Transverse colon (tissue), 4 donors: ENCODE measurements at regions not wholly inside any gene's neighbourhood (a gene's known extent, or its start where the extent isn't known, plus 50 kb on each side); places are given as distances from the start of the nearest gene placed in this dataset.
"Not testable (repeated sequence)": the region's sequence is repeated elsewhere in the genome, so short reads cannot be mapped to it uniquely, and the experiment has no call there.

ENCODE experiments used
- DNase-seq: peaks from one replicate; pipeline ENCODE4 v3.0.0-alpha.2; 2019
- H3K27ac ChIP-seq, 4 donors: fragments of 200-600 bp; sonication (generic); 2 replicates each; pipeline ENCODE4 v1.5.1; 2016 to 2018; ENCODE audit warnings: inconsistent platforms in 4 of 4
- H3K27me3 ChIP-seq: fragments of 200-600 bp; sonication (generic); 2 replicates; pipeline ENCODE4 v1.5.1; 2017; ENCODE audit warnings: inconsistent platforms
- H3K36me3 ChIP-seq, 4 donors: fragments of 200-600 bp; sonication (generic); 2 replicates each; pipeline ENCODE4 v1.5.1; 2017 to 2019; ENCODE audit warnings: inconsistent platforms in 4 of 4
- H3K4me1 ChIP-seq, 4 donors: fragments of 200-600 bp; sonication (generic); 2 replicates each; pipeline ENCODE4 v1.5.1; 2017 to 2020; ENCODE audit warnings: inconsistent platforms in 4 of 4
- H3K4me3 ChIP-seq, 4 donors: fragments of 200-600 bp; sonication (generic); 1 replicate in 1 of 4; 2 replicates in 3 of 4; pipeline versions ENCODE4 v1.5.1 to v1.6.1; 2017 to 2019; ENCODE audit warnings: inconsistent platforms in 4 of 4
- H3K9me3 ChIP-seq, 2 donors: fragments of 200-600 bp; sonication (generic); 2 replicates each; pipeline ENCODE4 v1.5.1; 2017 to 2019; ENCODE audit warnings: inconsistent platforms in 2 of 2
- EP300 ChIP-seq: sonication (generic); formaldehyde crosslinking; IDR thresholded peaks from one replicate; pipeline ENCODE4 v1.6.1; 2017; ENCODE audit warnings: antibody characterized with exemption, low read depth
- POLR2A ChIP-seq: fragments of 450-650 bp; IDR thresholded peaks from one replicate; pipeline ENCODE4 v1.6.1; 2016; ENCODE audit warnings: antibody characterized with exemption, mild to moderate bottlenecking, moderate library complexity
- POLR2AphosphoS5 ChIP-seq, 3 donors: sonication (generic); formaldehyde crosslinking; IDR thresholded peaks; one replicate each; pipeline ENCODE4 v1.6.1; 2016; ENCODE audit warnings: antibody characterized with exemption in 3 of 3
- WGBS, 2 donors: methylation state at CpG; one replicate each; pipeline ENCODE4 v1.1.5; 2018; ENCODE audit warnings: low coverage in 1 of 2; 5-methylcytosine and 5-hydroxymethylcytosine counted together
- in situ Hi-C, 4 donors: fragments of 200-750 bp; cut with MboI; loops; one replicate each; pipeline versions ENCODE4 v1.15.0 to v1.15.1; 2017; ENCODE audit warnings: low sequenced_read_pairs in 3 of 4, low pct_ligation_motif_present in 1 of 4, low pct_unique_long_range_greater_than_20kb in 1 of 4
- intact Hi-C: fragments of 100-400 bp; cut with DNase I; formaldehyde crosslinking; loops from one replicate; pipeline ENCODE4 v1.15.1; 2023; ENCODE audit warnings: low total_unique reads
- TF ChIP-seq, protein P1 (sequence below), 5 experiments: fragments of 200-600 bp in 3 of 5; fragments of 450-650 bp in 2 of 5; sonication (generic) in 3 of 5; IDR thresholded peaks; 1 replicate in 2 of 5; 2 replicates in 3 of 5; pipeline ENCODE4 v1.5.1; 2016 to 2017; ENCODE audit warnings: antibody characterized with exemption in 5 of 5, inconsistent platforms in 3 of 5, mild to moderate bottlenecking in 2 of 5, moderate library complexity in 1 of 5

DNA sequence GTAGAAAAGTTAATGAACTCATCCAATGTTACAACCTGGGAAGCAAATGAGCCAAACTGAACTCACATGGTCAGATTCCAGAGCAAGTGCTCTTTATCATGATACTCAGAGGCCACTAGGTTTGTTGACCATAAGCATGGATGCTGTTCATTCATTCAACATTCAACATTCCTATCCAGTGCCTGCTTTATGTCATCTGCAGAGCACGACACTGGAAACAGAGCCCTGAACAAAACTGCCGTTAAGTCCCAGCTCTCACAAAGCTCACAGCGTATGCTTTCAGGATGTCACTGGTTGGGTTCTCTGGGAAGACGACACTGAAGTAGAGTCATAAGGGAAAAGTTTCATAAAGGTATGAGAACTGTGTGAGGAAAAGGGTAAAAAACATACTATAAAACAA, 105.8 kb upstream of the TRIM77 start:
- TF ChIP-seq POLR2AphosphoS5 (IDR thresholded peaks at IDR 0.05) (no peak), POLR2A (no peak), EP300 (no peak)
- TF ChIP-seq, protein P1, sequence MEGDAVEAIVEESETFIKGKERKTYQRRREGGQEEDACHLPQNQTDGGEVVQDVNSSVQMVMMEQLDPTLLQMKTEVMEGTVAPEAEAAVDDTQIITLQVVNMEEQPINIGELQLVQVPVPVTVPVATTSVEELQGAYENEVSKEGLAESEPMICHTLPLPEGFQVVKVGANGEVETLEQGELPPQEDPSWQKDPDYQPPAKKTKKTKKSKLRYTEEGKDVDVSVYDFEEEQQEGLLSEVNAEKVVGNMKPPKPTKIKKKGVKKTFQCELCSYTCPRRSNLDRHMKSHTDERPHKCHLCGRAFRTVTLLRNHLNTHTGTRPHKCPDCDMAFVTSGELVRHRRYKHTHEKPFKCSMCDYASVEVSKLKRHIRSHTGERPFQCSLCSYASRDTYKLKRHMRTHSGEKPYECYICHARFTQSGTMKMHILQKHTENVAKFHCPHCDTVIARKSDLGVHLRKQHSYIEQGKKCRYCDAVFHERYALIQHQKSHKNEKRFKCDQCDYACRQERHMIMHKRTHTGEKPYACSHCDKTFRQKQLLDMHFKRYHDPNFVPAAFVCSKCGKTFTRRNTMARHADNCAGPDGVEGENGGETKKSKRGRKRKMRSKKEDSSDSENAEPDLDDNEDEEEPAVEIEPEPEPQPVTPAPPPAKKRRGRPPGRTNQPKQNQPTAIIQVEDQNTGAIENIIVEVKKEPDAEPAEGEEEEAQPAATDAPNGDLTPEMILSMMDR (IDR thresholded peaks at IDR 0.05): no peak
- intact Hi-C loops (no loop called here), in situ Hi-C loops (no loop called here)
- 68% methylated on average over 4 of the region's 4 CpGs; no CpG with 5 or more reads in 1 of the 2 donors for WGBS, 2 donors
- DNase-seq: no peak
- H3K4me1 ChIP-seq: peaks cover 0 to 7% (median 0%) of the 10 kb centered on the region in 4 donors
- H3K27ac ChIP-seq: no peak overlapping the region
- no peaks in the 10 kb centered on the region for H3K36me3 ChIP-seq
- peaks cover 5 to 6% of the 10 kb centered on the region in 2 donors for H3K9me3 ChIP-seq
- H3K4me3 ChIP-seq: no peak overlapping the region
- H3K27me3 ChIP-seq: no peaks in the 10 kb centered on the region

DNA sequence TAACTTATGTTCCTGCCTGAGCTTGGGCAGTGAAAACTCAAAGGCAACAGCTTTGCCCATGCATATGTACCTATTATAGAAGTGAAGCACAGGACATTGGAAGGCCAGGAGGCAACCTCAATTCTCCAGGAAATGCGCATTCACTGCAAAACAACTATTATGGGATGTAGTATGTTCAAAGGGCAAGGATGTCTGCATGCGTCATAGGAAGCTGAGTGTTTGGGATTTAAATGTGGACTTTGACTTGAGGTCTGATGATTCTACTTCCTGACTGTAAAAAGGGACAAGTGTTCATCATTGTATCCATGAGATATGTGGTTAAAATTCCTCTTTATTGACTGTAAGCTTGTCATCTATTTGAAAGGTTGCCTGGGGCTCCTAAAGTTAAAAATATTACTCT, 103.3 kb upstream of the TRIM77 start:
- 73 to 79% methylated on average over 2 of the region's 2 CpGs for WGBS, 2 donors
- H3K4me3 ChIP-seq, H3K27ac ChIP-seq, in situ Hi-C loops, H3K27me3 ChIP-seq, H3K36me3 ChIP-seq, H3K4me1 ChIP-seq, H3K9me3 ChIP-seq, intact Hi-C loops: not testable (repeated sequence)
- TF ChIP-seq POLR2AphosphoS5 (IDR thresholded peaks at IDR 0.05): peak in 1 of 3 donors; percentile 54
- DNase-seq: peak; percentile 8

DNA sequence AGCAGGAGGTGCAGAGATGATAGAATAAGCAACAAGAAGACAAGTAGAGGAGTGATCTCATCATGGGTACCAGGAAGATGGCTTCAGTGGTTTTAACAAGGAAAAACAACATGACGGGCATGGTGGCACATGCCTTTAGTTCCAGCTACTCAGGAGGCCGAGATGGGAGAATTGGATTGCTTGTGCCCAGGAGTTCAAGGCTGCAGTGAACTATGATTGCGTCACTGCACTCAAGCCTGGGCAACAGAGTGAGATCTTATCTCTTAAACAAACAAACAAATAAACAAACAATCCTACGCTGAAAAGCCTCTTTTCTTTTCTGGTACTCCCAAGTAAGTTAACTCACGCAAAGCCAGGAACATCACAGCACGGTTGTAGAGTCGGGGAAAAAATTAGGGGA, 102.6 kb upstream of the TRIM77 start:
- H3K27ac ChIP-seq, H3K4me1 ChIP-seq, H3K36me3 ChIP-seq, DNase-seq, H3K4me3 ChIP-seq, in situ Hi-C loops, H3K9me3 ChIP-seq, intact Hi-C loops, H3K27me3 ChIP-seq: not testable (repeated sequence)
- WGBS, 2 donors: 83 to 92% methylated on average over 7 of the region's 7 CpGs

DNA sequence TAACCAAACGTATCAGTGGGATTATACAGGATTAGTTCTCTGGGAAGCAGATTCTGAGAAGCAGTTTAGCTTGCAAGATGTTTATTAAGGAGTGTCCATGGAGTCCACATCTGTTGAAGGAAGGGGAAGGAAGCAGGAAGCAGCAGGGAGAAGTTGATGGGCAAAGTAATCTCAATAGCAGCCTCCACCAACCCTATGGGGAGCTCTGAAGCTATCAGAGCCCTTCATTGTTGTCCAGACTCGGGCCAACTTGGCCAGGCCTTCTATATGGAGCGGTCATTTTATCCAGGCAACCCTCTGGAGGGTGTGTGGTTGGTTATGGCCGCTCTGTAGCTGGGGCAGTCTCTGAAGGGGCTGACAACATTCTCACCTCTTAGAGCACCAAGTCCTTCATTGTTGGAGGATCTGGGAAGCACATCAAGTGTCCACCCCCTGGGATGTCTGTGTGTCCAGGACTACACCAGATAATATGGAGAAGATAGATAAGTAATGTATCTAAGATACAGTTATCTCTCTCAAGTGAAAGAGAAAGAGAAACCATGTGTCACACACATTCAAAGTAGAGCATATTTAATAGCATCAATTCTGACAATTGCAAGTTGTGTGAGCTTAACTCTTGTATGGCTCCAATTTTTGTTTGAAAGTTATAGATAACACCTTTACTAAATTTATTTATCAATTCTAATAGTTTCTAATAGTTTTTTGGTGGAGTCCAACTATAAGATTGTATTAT, 101.7 kb upstream of the TRIM77 start:
- in situ Hi-C loops (no loop called here), intact Hi-C loops (no loop called here)
- H3K4me3 ChIP-seq: no peak overlapping the region
- H3K27me3 ChIP-seq: no peaks in the 10 kb centered on the region
- no peaks in the 10 kb centered on the region for H3K9me3 ChIP-seq
- no peak for DNase-seq
- H3K4me1 ChIP-seq: peaks cover 0 to 7% (median 0%) of the 10 kb centered on the region in 4 donors
- TF ChIP-seq POLR2AphosphoS5 (IDR thresholded peaks at IDR 0.05): no peak
- TF ChIP-seq POLR2A: no peak
- TF ChIP-seq, protein P1 (IDR thresholded peaks at IDR 0.05): no peak
- TF ChIP-seq EP300: no peak
- 56 to 83% methylated on average over 1 to 2 of the region's 4 CpGs for WGBS, 2 donors
- no peak overlapping the region for H3K27ac ChIP-seq
- no peaks in the 10 kb centered on the region for H3K36me3 ChIP-seq

DNA sequence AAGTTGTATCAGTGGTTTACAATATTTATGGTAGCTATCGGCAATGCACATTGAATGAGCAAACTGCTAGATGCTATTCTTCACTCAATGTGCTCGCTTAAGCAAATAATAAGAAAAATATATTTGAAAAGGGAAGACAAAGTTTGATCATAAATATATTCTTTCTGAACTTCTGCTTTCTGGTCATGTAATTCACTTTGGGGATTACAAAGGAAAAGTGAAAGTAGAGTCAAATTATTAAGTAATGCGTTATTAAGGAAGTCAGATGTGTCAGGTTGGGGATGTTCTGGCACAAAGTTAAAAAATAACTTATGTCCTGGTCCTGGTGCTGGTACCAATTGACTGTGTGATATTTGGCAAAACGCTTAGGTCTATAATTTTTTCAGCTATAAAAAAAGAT, 98.0 kb upstream of the TRIM77 start:
- Histone ChIP-seq H3K36me3 (no peaks in the 10 kb centered on the region), H3K9me3 (no peaks in the 10 kb centered on the region), H3K27ac (no peak overlapping the region), H3K27me3 (no peaks in the 10 kb centered on the region), H3K4me3 (no peak overlapping the region), H3K4me1 (peaks cover 0 to 3% (median 0%) of the 10 kb centered on the region in 4 donors)
- 60 to 75% methylated on average over 4 of the region's 4 CpGs for WGBS, 2 donors
- in situ Hi-C loops (no loop called here), intact Hi-C loops (no loop called here)
- no peak for DNase-seq
- TF ChIP-seq, protein P1 (IDR thresholded peaks at IDR 0.05): no peak
- TF ChIP-seq POLR2AphosphoS5 (IDR thresholded peaks at IDR 0.05) (no peak), EP300 (no peak), POLR2A (no peak)
